ENCODE measurements at regions not wholly inside any gene's neighbourhood (a gene's known extent, or its start where the extent isn't known, plus 50 kb on each side); places are given as distances from the start of the nearest gene placed in this dataset.

- in situ Hi-C loops (cut with MboI): no loop called here
- Histone ChIP-seq H3K4me3 (no peak overlapping the region), H3K9me3 (replicated peaks; ENCODE audit: control insufficient read depth, insufficient read depth, low read length) (no peaks in the 10 kb centered on the region), H3K4me2 (ENCODE audit: control insufficient read depth, insufficient read depth) (no peak overlapping the region), H4K20me1 (ENCODE audit: control insufficient read depth, insufficient read depth) (no peaks in the 10 kb centered on the region), H3K27me3 (replicated peaks in 1 of 2; ENCODE audit: control insufficient read depth in 2 of 2, insufficient read depth in 2 of 2, low read length in 1 of 2) (no peaks in the 10 kb centered on the region), H3K4me1 (ENCODE audit: control insufficient read depth, insufficient read depth, low read length) (no peaks in the 10 kb centered on the region), H3K79me2 (ENCODE audit: control insufficient read depth, insufficient read depth, low read length) (no peaks in the 10 kb centered on the region), H3K9ac (ENCODE audit: control insufficient read depth, insufficient read depth, low read length) (no peak overlapping the region), H3K27ac (ENCODE audit: control insufficient read depth, insufficient read depth) (no peak overlapping the region), H3K36me3 (ENCODE audit: control insufficient read depth in 2 of 2, insufficient read depth in 2 of 2, low read length in 1 of 2) (0 out of 4 replicates have a peak, but pooled peaks cover 0 to 1% of the 10 kb centered on the region in 2 experiments), H2AFZ (ENCODE audit: control insufficient read depth, low read depth, low read length) (no peak overlapping the region)
- SMC1A ChIA-PET (ENCODE audit: uncharacterized antibody, unreplicated experiment): interaction anchor here (1.8 kb wide), 1 partner anchor 16 kb away, joined by 8 read pairs; no protein-coding TSS in a partner anchor
- DNase-seq (ENCODE audit: low read depth, low spot score) (no peak), FAIRE-seq (no peak), ATAC-seq (no peak)
- no TSS peak for BruUV-seq (replicated peaks)
- intact Hi-C loops (cut with micrococcal nuclease; ENCODE audit: unreplicated experiment): no loop called here
- RAD21 ChIA-PET (ENCODE audit: unreplicated experiment): no interaction called here
- CTCF ChIA-PET: interaction anchor here (0.9 to 1.4 kb wide), 3 partner anchors 10 to 25 kb away, joined by 3 to 4 read pairs (median 3); no protein-coding TSS in a partner anchor
- POLR2A ChIA-PET: no interaction called here
- 46% methylated on average over 8 of the region's 8 CpGs for WGBS (ENCODE audit: insufficient coverage, insufficient replicate concordance, low lambda C conversion rate, missing lambda C conversion rate)
- TF ChIP-seq MEF2B (IDR thresholded peaks at IDR 0.05; ENCODE audit: partially characterized antibody, poor library complexity, severe bottlenecking): no peak
- TF ChIP-seq NFYB (IDR thresholded peaks at IDR 0.05; ENCODE audit: insufficient read depth, low read depth, low read length): no peak
- TF ChIP-seq, protein P1, sequence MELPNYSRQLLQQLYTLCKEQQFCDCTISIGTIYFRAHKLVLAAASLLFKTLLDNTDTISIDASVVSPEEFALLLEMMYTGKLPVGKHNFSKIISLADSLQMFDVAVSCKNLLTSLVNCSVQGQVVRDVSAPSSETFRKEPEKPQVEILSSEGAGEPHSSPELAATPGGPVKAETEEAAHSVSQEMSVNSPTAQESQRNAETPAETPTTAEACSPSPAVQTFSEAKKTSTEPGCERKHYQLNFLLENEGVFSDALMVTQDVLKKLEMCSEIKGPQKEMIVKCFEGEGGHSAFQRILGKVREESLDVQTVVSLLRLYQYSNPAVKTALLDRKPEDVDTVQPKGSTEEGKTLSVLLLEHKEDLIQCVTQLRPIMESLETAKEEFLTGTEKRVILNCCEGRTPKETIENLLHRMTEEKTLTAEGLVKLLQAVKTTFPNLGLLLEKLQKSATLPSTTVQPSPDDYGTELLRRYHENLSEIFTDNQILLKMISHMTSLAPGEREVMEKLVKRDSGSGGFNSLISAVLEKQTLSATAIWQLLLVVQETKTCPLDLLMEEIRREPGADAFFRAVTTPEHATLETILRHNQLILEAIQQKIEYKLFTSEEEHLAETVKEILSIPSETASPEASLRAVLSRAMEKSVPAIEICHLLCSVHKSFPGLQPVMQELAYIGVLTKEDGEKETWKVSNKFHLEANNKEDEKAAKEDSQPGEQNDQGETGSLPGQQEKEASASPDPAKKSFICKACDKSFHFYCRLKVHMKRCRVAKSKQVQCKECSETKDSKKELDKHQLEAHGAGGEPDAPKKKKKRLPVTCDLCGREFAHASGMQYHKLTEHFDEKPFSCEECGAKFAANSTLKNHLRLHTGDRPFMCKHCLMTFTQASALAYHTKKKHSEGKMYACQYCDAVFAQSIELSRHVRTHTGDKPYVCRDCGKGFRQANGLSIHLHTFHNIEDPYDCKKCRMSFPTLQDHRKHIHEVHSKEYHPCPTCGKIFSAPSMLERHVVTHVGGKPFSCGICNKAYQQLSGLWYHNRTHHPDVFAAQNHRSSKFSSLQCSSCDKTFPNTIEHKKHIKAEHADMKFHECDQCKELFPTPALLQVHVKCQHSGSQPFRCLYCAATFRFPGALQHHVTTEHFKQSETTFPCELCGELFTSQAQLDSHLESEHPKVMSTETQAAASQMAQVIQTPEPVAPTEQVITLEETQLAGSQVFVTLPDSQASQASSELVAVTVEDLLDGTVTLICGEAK (IDR thresholded peaks at IDR 0.05; ENCODE audit: borderline replicate concordance): no peak
- TF ChIP-seq LARP7 (IDR thresholded peaks at IDR 0.05): no peak
- TF ChIP-seq MYC (IDR thresholded peaks at IDR 0.05; ENCODE audit: insufficient read depth, insufficient read length, insufficient replicate concordance, low read length, severe bottlenecking): no peak
- TF ChIP-seq TCF12 (IDR thresholded peaks at IDR 0.05; ENCODE audit: low read depth, low read length): no peak
- no peak for TF ChIP-seq RAD21 (IDR thresholded peaks at IDR 0.05; ENCODE audit: insufficient read depth, low read depth, low read length)
- TF ChIP-seq FOXK2 (IDR thresholded peaks at IDR 0.05): no peak
- no peak for TF ChIP-seq YBX1 (IDR thresholded peaks at IDR 0.05)
- no peak for TF ChIP-seq IKZF1 (conservative IDR thresholded peaks at IDR 0.05)
Measured at GRCh38 chr6:150711584-150712504, 112.2 kb downstream of the PLEKHG1 start.

Data from GM12878 (cell line).